Fibroblast of skin of right quadriceps (primary cell): ENCODE measurements at regions not wholly inside any gene's neighbourhood (a gene's known extent, or its start where the extent isn't known, plus 50 kb on each side); places are given as distances from the start of the nearest gene placed in this dataset.
"Not testable (repeated sequence)": the region's sequence is repeated elsewhere in the genome, so short reads cannot be mapped to it uniquely, and the experiment has no call there.

Experiments
- DNase-seq: peaks from one replicate; pipeline ENCODE4 v3.0.0-alpha.2; 2013

GRCh38 chr9:107571148-107571547 is 81.6 kb upstream of the KLF4 start:
- no peak for DNase-seq

- no peak for DNase-seq
Observed at GRCh38 chr9:107569174-107569573, 79.6 kb upstream of the KLF4 start.

GRCh38 chr9:107568406-107568805 is 78.8 kb upstream of the KLF4 start:
- DNase-seq: not testable (repeated sequence)

DNA sequence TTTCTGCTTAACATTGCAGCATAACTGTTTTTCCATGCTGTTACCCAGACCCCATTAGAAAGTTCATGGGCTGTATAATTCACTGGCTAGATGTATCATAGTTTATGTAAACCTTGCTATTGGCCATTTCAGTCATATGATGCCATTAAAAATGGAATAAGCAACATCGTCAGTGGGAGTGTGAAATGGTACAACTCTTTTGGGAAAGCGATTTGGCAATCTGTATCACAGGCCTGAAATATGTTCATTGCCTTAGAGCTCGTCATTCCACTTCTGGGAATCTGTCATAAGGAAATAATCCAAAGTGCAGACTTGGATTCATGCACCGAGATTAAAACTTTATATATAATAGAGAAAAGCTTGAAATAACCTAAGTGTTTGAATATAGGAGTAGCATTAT is 77.9 kb upstream of the KLF4 start:
- DNase-seq: no peak

- DNase-seq: peak; percentile 51
Observed at GRCh38 chr9:107566611-107567061, 77.1 kb upstream of the KLF4 start.

DNA sequence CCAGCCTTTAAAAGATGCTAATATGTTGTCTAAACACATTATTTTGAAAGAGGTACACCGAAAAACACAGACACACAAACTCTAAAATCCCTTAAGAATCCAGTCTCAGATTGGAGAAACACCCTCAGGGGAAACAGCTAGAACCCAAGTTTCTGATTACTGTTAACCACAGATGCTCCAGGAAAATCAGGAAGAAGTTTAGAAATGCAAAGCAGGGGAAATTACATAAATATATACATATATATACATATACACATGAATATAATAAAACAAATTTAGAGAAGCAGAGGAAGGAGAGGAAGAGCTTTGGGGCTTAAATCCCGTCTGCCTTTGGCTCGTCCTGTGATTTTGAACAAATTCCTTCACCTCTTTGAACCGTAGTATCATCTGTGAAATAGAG is 73.2 kb upstream of the KLF4 start:
- DNase-seq: no peak

- no peak for DNase-seq
Observed at GRCh38 chr9:107559494-107560086, 70.0 kb upstream of the KLF4 start.

- DNase-seq: peak; percentile 12
Observed at GRCh38 chr9:107557236-107557990, 67.8 kb upstream of the KLF4 start.

DNA sequence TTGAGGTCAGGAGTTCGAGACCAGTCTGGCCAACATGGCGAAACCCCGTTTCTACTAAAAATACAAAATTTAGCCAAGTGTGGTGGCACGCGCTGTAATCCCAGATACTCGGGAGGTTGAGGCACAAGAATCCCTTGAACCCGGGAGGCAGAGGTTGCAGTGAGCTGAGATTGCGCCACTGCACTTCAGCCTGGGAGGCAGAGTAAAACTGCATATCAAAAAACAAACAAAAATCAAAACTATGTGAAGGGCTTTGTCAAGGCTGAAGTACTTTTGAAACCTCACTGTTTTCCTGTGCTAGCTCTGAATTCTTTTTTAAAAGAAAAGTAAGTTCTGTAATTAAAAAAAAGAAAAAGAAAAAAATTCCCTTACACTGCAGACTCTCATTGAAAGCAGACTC is 65.1 kb upstream of the KLF4 start:
- no peak for DNase-seq

DNA sequence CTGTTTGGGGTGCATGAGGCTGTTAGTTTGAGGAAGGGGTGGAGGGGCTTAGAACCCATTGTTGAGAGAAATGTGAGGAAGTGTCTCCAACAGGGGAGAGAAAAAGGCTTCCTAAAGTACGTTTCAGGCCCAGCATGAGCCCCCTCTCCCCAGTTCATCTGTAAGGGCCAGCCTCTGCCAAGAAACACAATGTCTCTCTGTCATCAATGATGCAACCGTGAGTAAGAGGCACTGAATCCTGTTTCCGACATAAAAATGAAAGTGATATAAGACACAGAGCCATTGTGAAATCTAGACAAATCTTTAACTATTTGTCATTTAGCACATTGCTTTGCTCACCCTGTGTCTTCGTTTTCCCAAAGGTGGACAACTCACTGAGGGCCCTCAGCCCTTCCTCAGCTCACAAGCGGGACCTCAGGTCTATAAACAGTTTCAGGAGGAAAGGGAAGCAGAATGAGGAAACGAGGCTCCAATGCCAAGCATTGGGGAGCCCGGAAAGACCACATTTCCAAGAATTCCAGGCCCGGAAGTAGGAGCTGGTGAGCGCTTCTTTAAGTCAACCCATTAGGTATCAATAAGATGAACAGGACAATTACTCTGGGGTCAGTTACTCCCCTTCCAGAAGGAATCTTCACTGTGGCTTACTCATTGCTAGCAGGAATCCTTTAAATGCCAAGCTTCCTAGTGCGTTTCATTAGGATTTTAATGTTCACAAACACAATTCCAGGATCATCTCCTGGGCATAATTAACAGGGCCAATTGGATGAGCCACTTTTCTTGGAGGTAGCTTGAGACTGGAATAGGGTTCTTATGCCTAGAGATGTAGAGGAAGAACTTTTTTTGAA is 59.0 kb upstream of the KLF4 start:
- DNase-seq: peak; percentile 97

GRCh38 chr9:107547772-107548297 is 58.3 kb upstream of the KLF4 start:
- peak; percentile 20 for DNase-seq

DNA sequence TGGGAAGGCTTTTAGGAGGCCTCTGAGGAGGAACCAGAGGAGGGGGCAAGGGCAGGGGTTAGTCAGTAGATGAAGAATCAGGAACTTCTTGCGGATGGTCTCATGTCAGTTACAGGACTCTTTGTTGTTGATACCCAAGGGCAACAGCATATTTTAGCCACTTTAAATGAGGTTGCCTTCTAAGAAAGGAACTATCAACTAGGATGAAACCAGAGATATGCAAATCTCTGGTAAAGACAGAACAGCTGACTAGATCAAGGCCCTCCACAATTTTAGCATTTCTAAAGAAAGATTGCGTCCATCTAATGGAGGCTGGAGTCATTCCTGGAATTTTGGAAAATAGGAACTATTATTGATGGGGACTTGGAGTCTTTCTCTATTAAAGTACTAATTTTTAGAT is 57.7 kb upstream of the KLF4 start:
- no peak for DNase-seq

GRCh38 chr9:107546859-107547258 is 57.3 kb upstream of the KLF4 start:
- no peak for DNase-seq

DNA sequence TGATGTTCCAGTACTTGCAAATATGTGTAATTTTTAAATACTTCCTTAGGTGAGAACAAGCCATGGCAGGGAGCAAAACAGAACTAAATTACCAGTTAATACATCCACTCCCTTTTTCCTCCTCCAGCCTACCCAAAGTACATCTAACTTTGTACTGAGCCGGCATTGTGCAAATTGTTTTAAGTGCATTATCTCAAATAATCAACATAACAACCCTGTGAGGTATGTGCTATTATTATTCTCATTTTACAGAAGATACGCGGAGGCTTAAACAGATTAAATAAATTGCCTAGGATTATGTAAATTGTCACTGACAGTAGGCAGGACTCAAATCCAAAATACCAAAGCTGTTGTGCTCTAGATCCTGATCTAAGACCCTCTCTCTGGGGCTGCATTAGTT is 55.5 kb upstream of the KLF4 start:
- DNase-seq: no peak

DNA sequence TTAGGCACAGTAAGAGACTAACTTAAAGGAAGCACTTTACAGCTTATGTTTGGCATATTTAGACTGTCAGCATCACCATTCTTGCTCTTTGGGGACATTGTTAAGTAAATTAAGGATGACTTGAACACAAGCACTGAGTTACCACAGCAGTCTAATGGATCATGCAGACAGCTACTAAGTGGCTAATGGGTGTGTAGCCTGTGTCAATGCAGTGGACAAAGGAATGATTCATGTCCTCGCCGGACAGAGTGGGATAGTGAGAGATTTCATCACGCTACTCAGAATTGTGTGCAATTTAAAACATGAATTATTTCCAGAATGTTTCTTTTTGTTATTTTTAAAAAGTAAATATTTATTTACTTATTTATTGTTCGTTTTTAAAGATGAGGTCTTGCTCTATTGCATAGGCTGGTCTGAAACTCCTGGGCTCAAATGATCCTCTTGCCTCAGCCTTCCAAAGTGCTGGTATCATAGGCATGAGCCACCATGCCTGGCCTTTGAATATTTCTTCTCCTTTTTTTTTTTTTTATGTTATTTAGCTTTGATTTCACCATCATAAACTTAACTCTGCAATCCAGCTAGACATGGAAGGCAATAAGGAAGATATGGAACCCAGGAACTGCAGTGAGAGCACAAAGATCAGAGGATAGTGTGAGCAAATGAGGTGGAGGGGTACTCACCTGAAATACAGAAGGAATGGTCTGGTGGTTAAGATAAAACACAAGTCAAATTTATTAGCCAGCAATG is 53.0 kb upstream of the KLF4 start:
- no peak for DNase-seq

GRCh38 chr9:107541523-107541922 is 52.0 kb upstream of the KLF4 start:
- no peak for DNase-seq

DNA sequence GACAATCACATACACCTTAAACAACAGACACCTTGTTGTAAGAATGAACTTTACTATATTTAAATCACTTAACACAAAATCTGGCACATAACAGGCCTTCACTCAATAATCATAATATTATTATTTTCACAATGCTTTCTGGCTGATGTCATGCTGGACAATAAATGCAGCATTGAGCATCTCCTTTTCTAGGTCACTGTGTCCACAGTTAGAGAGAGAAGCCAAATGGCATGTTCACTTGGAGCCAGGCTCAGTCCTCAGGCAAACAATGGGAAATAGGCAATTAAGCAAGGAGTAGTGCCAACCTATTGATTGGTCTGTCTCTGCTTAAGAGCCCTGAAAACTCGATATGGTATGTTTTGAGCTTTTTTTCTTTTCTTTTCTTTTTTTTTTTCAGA is 50.6 kb upstream of the KLF4 start:
- no peak for DNase-seq

DNA sequence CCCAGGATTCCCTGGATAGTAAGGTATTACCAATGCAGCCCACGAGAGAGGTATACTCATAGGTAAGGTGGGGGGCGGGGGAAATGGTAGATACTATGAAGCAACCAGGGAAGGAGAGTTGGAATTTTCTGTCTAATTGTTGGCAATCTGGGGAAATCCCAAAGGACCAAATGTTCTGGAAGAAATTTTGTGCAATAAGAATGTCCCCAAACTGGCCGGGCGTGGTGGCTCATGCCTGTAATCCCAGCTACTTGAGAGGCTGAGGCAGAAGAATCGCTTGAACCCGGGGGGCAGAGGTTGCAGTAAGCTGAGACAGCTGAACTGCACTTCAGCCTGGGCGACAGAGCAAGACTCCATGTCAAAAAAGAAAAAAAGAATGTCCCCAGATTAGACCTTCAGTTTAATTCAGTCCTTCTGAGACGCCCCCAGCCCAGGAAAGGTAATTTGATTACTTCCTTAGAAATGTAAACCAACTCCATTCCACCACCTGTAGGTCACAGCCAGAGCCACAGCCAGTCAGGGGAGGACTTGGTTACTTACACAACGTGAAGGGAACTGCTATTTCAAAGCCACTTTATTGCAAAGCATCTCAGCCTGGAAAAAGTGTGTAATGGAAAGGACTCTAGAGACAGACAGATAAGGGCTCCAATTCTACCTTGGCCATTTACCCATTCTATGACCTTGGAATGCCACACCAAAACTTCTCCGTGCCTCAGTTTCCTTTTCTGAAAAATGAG is 50.0 kb upstream of the KLF4 start:
- no peak for DNase-seq
